Retinal pigment epithelial cell (primary cell): ENCODE measurements at regions not wholly inside any gene's neighbourhood (a gene's known extent, or its start where the extent isn't known, plus 50 kb on each side); places are given as distances from the start of the nearest gene placed in this dataset.

Experiments used
- DNase-seq: peaks from one replicate; pipeline ENCODE4 v3.0.0-alpha.2; 2010; ENCODE audit warnings: low read depth
- H3K4me3 ChIP-seq: 2 replicates; pipeline ENCODE4 v1.5.1; 2011; ENCODE audit warnings: mild to moderate bottlenecking, low read length, control low read depth, moderate library complexity
- TF ChIP-seq, protein P1 (sequence below): conservative IDR thresholded peaks from 2 replicates; pipeline ENCODE4 v1.5.1; 2011; ENCODE audit warnings: low read depth, low read length, control low read depth, inconsistent platforms

DNA sequence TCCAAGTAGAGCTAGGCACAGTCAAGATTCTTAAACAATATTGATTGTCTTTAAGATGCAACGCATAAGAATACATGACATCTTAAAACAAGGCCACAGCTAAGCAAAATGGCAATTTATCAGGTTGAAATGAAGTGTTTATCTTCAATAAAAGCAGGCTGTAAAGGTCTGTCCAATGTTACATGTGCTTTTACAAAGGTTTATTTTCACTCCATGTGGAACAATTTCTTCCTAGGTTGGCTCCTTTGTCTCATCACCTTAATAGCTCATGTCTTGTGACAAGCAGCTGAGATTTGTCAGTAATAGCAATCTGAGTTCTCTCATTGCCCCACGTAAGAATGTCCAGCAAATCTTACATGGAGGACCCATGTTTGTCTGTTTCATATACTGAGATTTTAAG, 437.6 kb downstream of the GPAM start:
- TF ChIP-seq, protein P1, sequence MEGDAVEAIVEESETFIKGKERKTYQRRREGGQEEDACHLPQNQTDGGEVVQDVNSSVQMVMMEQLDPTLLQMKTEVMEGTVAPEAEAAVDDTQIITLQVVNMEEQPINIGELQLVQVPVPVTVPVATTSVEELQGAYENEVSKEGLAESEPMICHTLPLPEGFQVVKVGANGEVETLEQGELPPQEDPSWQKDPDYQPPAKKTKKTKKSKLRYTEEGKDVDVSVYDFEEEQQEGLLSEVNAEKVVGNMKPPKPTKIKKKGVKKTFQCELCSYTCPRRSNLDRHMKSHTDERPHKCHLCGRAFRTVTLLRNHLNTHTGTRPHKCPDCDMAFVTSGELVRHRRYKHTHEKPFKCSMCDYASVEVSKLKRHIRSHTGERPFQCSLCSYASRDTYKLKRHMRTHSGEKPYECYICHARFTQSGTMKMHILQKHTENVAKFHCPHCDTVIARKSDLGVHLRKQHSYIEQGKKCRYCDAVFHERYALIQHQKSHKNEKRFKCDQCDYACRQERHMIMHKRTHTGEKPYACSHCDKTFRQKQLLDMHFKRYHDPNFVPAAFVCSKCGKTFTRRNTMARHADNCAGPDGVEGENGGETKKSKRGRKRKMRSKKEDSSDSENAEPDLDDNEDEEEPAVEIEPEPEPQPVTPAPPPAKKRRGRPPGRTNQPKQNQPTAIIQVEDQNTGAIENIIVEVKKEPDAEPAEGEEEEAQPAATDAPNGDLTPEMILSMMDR = no peak
- no peak overlapping the region for H3K4me3 ChIP-seq
- DNase-seq = no peak

DNA sequence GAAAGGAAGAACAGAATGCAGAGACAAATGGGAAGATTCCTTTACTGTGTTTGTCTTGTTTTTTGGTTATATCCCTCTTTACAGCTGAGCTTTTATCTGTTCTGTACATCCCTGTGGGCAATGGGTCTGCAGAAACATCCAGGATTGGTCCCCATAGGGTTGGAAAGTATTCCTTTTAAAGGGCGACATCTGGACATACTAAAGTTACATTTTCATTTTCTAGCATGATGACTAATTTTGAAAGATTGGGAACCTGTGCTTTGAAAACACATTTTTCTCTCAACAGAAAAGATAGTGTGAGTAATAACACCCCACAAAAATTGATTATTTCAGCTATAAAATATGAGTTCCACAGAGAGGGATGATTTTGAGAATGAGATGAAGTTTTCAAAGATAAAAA, 435.8 kb downstream of the GPAM start:
- TF ChIP-seq, protein P1 = no peak
- DNase-seq = no peak
- no peak overlapping the region for H3K4me3 ChIP-seq

DNA sequence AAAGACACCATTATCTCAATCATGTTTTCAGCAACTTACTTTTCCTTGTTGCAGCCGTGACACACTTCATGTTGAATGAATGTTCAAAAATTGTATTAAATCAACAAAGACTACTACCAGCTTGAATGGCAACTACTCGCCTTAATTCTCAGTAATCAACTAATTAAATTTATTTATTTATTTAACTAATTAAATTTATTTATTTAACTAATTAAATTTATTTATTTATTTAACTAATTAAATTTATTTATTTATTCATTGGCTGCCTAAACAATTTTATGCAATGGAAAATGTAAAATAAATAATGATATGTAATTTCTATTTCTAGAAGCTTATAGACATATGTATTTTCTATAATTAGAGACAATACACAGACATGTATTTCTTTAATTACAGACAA, 435.4 kb downstream of the GPAM start:
- TF ChIP-seq, protein P1 = no peak
- no peak overlapping the region for H3K4me3 ChIP-seq
- no peak for DNase-seq

DNA sequence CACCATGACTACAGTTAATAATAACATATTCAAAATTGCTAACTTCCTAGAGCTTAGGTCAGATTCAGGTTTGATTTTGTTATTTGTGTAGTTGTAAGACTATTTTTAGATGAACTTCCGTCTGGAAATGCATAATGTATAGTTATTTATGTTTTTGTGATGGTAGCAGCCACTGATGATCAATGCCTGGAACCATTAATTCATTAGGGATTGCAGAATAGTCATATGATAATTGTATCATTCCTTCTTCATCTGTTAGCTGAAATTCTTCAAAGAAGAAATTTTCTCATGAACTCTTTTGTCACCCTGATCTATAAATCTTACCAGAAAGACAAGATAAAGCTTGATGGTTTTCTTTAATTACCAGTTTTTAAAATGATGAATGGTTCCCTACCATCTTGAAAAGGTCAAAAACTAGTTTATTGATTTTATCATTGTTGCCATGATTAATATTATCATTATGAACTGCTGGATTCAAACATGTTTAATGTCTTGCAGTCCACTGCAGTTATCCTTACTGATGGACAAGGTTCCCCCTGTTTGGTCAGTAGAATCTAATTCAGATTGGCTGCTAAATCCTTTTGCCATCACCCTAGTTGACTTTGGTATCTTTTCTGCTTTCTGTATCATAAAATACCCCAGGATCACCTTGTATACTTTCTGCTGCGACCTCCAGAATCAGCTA, 433.3 kb downstream of the GPAM start:
- TF ChIP-seq, protein P1 = no peak
- H3K4me3 ChIP-seq = no peak overlapping the region
- DNase-seq = no peak

DNA sequence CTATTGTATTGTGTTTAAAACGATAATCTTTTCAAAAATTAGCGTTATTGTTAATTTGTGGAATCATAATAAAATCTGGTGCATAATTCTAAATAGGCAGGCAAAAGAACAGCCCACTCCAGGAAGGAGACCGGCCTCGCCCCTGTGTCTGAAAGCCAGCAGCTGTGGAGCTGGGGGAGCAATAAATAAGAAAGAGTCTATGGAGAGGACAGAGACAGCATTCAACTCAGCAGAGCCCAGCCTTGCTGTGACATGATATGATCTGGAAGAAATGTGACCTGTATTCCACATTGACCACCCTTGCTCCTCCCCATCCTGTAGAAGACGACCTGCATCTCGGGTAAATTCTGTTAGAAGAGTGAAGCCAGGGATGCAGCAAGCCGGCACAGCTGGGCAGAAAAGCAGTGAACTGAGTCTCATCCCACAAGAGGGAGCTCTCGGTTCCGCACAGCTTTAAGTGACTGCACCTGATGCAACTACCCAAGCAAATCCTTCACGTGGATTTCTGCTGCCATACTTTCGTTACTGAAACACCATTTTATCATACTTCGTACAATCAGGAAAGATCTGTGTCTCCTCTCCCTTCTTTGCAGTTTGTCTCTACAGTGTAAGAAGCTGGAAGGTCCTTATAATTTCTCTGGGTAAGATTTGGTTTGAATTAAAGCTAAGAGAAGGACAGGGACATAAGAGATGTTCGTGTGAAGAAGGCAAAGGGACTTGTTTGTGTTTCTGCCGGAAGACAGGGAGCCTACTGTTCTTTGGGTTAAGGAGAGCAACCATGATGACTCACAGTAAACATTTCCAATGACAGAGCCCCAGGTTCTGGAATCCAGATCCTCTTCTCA, 427.1 kb downstream of the GPAM start:
- no peak overlapping the region for H3K4me3 ChIP-seq
- TF ChIP-seq, protein P1 = peak; percentile 73
- peak; percentile 24 for DNase-seq

DNA sequence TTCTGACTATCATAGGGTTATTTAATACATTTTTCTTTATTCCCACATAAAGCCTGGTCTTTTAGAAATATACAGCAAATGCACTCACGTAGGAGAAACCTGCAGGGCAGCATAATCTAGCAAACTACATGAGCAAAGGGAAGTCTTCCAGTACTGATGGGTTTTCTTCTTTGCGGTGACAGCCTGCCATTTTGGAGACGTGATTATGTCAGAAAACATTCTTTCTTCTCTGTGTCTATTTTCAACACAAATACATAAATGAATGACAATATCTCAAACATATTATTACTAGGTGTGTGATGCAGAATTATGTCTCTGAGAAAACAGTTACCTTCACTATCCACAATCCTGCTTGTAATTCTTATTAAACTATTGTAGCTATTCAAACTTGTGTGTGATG, 425.0 kb downstream of the GPAM start:
- H3K4me3 ChIP-seq = no peak overlapping the region
- DNase-seq = no peak
- TF ChIP-seq, protein P1 = no peak

DNA sequence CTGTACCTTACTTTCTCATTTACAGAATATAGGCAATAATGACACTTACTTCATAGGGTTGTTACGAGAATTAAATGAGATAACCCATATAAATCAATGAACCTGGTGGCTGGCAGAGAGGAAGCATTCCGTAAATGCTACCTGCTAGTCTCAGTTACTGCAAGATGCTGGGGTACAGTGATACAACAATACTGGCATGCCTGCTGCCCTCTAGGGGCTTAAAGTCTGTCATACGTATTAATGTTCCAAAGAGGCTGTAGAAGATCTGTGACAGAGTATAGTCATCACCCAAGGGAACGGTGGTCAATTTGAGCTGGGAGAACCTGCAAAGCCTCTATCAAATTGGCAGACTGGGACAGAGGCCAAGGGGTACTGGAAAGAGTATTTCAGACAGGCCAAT, 421.5 kb downstream of the GPAM start:
- no peak for DNase-seq
- TF ChIP-seq, protein P1 = peak; percentile 11
- H3K4me3 ChIP-seq = no peak overlapping the region
